Putamen (tissue), 1 donor: ENCODE measurements at regions not wholly inside any gene's neighbourhood (a gene's known extent, or its start where the extent isn't known, plus 50 kb on each side); places are given as distances from the start of the nearest gene placed in this dataset.
A peak's percentile ranks its signal among the peaks of the same experiment; 100 is the strongest.
"Not testable (repeated sequence)": the region's sequence is repeated elsewhere in the genome, so short reads cannot be mapped to it uniquely, and the experiment has no call there.

Experiments used
- DNase-seq: peaks from one replicate; pipeline ENCODE4 v3.0.0-alpha.2; 2016; ENCODE audit warnings: low spot score

DNA sequence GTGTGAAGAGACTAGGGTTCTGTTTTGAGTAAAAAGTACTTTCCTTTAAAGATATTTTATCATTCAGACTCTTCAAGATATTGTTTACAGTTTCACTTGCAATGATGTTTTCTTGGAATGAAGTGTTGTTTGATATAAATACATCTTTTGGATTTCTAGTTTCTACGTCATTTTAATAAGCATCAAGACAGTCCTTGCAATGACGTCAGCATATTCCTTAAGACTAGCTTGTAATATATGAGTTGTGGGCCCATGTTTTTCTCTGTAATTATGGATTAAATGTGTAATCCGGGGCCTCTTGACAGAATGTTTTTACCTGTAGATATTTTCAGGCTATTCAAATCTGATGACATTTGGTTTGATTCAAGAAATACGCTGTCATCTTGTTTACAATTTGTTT is 66.1 kb downstream of the RBMX2 start:
- DNase-seq: no peak

DNA sequence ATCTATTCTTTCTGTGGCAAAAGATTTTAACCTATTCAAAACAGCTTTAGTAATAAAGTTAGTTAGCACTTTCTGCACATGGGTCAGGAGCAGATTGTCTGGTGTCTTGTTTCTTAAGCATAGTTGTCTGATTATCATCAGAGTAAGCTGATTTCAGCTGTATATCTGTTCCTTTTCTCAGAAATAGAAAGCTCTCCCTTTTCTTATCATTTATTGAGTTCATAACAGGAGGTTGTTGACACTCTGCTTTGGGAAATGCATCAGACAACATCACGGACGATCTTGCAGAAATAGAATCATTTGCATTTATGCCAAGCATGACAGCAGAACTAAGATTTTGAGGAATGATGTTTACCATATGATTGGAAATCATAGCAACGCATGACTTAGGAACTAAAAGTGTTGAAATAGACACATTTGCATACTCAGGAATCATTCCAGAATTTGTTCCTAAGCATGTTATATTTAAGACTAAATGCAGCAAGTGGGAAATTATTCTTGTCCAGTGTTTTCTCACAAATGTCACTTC is 66.7 kb downstream of the RBMX2 start:
- DNase-seq: no peak

GRCh38 chrX:130482871-130483270 is 81.1 kb downstream of the RBMX2 start:
- no peak for DNase-seq

- DNase-seq: no peak
Observed at GRCh38 chrX:130485870-130486269, 84.1 kb downstream of the RBMX2 start.

- DNase-seq: not testable (repeated sequence)
Observed at GRCh38 chrX:130495502-130495901, 93.7 kb downstream of the RBMX2 start.

- DNase-seq: peak; percentile 84
Observed at GRCh38 chrX:130497531-130497930, 95.7 kb downstream of the RBMX2 start.

- DNase-seq: no peak
Observed at GRCh38 chrX:130498653-130499274, 97.0 kb downstream of the RBMX2 start.

- no peak for DNase-seq
Observed at GRCh38 chrX:130502016-130502570, 100.3 kb downstream of the RBMX2 start.

DNA sequence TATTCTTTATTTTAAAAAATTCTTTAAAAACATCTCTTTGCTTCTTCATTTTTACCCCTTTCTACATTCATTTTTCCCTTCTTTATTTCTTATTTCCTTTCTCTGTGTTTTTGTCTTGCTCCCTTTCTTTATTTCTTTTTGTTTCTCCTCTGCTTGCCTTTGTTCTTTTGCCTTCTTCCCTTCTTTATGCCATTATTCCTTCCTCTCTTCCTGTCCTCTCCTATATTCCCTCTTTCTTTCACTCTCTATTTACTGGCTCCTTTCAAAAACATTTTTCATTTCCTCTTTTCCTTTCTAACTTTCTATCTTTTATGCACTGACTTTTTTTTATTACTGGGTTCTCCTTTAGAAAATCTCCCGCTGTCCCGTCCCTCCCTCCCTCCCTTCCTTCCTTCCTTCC is 102.2 kb downstream of the RBMX2 start:
- DNase-seq: no peak

DNA sequence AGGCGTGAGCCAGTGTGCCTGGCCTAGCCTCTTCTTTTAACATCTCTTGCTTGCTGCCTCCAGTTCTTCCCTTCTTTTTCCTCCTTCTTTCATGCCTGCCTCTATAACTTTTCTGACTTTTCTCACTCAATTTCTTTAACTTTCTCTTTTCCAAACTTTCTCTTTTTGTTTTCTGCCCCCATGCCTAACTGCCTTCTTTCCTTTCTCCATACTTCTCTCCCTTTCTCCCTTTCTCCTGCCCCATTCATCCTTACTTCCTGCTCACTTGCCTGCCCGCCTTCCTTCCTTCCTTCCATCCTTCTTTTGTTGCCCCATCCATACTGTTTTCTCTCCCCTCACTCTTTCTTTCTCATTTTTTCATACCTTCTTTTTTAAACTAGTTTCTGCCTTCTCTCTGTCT is 105.2 kb downstream of the RBMX2 start:
- DNase-seq: no peak

DNA sequence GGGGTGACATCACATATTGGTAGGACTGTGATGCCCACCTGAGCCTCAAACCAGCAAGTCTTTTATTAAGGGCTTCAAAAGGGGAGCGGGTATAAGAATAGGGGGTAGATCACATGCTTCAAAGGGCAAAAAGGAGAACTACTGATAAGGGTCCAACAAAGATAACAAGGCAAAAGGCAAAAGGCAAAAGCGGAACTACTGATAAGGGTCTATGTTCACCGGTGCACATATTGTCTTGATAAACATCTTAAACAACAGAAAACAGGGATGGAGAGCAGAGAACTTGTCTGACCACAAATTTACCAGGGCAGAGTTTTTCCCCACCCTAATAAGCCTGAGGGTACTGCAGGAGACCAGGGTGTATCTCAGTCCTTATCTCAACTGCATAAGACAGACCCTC is 110.7 kb downstream of the RBMX2 start:
- not testable (repeated sequence) for DNase-seq

- no peak for DNase-seq
Observed at GRCh38 chrX:130516123-130516522, 114.3 kb downstream of the RBMX2 start.

GRCh38 chrX:130523460-130524394 is 121.9 kb downstream of the RBMX2 start:
- peak; percentile 16 for DNase-seq

- DNase-seq: no peak
Observed at GRCh38 chrX:130524476-130525194, 122.8 kb downstream of the RBMX2 start.

- DNase-seq: no peak
Observed at GRCh38 chrX:130529531-130529930, 127.7 kb downstream of the RBMX2 start.

GRCh38 chrX:130531066-130531465 is 129.3 kb downstream of the RBMX2 start:
- peak; percentile 3 for DNase-seq

- DNase-seq: peak; percentile 19
Observed at GRCh38 chrX:130539721-130540321, 138.0 kb downstream of the RBMX2 start.

DNA sequence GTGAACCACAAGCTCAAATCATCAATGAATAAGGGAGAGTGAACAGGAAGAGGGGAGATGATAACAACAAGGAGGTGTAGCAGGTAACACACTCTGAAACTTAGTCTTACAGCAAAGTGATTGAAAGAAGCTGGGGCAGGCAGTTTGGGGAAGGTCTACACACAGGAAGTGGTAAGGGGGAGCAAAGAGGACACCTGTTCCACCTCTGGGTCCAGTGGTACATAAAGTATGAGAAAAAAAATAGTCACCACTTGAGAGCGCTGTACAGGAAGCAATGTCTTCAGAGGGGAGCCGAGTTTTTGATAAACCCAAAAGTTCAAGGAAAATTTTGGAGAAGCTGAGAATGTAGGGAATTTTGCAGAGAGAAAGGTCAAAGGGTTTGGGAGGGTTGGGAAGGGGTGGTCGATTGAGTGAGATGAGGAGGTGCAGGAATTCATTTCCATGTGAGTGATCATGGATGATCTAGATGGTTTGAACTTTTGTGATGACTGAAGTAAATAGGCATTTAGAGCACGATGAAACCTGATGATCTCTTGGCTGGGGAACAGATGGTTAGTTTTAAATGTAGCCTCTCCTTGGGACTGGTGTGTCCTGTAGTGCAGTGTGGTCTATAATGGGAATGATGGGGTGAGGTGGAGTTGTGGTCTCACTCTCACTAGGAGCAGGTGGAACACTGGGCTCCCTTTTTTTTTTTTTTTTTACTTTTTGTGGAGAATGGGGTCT is 142.0 kb downstream of the RBMX2 start:
- DNase-seq: no peak

GRCh38 chrX:130545796-130546195 is 144.0 kb downstream of the RBMX2 start:
- DNase-seq: no peak

DNA sequence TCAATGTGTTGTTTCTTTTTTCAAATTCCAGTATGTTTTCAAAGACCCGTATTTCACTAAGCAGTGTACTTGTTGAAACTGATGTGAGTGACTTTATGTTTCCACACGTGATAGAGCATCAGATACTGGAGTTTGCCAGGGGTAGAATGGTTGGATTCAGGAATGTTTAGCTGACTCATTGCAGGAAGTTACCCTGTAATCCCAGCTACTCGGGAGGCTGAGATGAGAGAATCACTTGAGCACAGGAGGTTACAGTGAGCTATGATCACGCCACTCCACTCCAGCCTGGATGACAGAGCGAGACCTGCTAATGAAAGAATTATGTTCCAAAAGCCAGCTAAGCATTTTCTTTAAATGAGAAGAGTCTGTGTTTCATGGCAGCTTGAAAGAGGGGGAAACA is 147.6 kb downstream of the RBMX2 start:
- not testable (repeated sequence) for DNase-seq

GRCh38 chrX:130550351-130550750 is 148.6 kb downstream of the RBMX2 start:
- DNase-seq: no peak
